BJ (cell line): ENCODE measurements at regions not wholly inside any gene's neighbourhood (a gene's known extent, or its start where the extent isn't known, plus 50 kb on each side); places are given as distances from the start of the nearest gene placed in this dataset.

Source experiments
- CTCF ChIA-PET: fragments of 350-600 bp; formaldehyde crosslinking; extraction: SDS; loops from one replicate; lab custom pipeline; 2021; ENCODE audit warnings: antibody characterized with exemption, inconsistent platforms; lab: Yijun Ruan, JAX
- POLR2A ChIA-PET: fragments of 300-600 bp; sonication (Branson Sonifier 250); formaldehyde crosslinking; extraction: SDS; loops from one replicate; lab custom pipeline; 2021; ENCODE audit warnings: antibody characterized with exemption; lab: Charles Lee
- DNase-seq: peaks from one replicate; pipeline ENCODE4 v3.0.0-alpha.2; 2011; ENCODE audit warnings: low read depth
- H3K27me3 ChIP-seq: 2 replicates; pipeline ENCODE4 v1.6.0; 2011; ENCODE audit warnings: low read length; ENCODE audit not compliant: control insufficient read depth, insufficient read depth
- H3K36me3 ChIP-seq: 2 replicates; pipeline ENCODE4 v1.5.1; 2011; ENCODE audit warnings: low read length; ENCODE audit not compliant: control insufficient read depth, insufficient read depth
- H3K4me3 ChIP-seq: 2 replicates; pipeline ENCODE4 v1.5.1; 2011; ENCODE audit warnings: low read depth, mild to moderate bottlenecking, control low read depth, low read length
- CTCF ChIP-seq: IDR thresholded peaks from 2 replicates; pipeline ENCODE4 v1.5.1; 2011; ENCODE audit warnings: low read depth, mild to moderate bottlenecking, control low read depth, inconsistent platforms, low read length, moderate library complexity; ENCODE audit not compliant: insufficient read depth

GRCh38 chr7:67525588-67525987 lies 529.0 kb downstream of the TYW1 start:
- CTCF ChIA-PET = no interaction called here
- Histone ChIP-seq H3K4me3 (no peak overlapping the region), H3K36me3 (no peaks in the 10 kb centered on the region), H3K27me3 (no peaks in the 10 kb centered on the region)
- POLR2A ChIA-PET = no interaction called here
- TF ChIP-seq CTCF = no peak
- DNase-seq = no peak

- ChIA-PET CTCF (no interaction called here), POLR2A (no interaction called here)
- no peak for TF ChIP-seq CTCF
- no peaks in the 10 kb centered on the region for H3K27me3 ChIP-seq
- no peak for DNase-seq
- no peaks in the 10 kb centered on the region for H3K36me3 ChIP-seq
- H3K4me3 ChIP-seq = no peak overlapping the region
Measured at GRCh38 chr7:67535241-67535989, 538.8 kb downstream of the TYW1 start.

- TF ChIP-seq CTCF = no peak
- no peaks in the 10 kb centered on the region for H3K27me3 ChIP-seq
- no peaks in the 10 kb centered on the region for H3K36me3 ChIP-seq
- ChIA-PET CTCF (no interaction called here), POLR2A (no interaction called here)
- DNase-seq = no peak
- H3K4me3 ChIP-seq = no peak overlapping the region
Measured at GRCh38 chr7:67542916-67543315, 546.3 kb downstream of the TYW1 start.

GRCh38 chr7:67547183-67547907 lies 550.7 kb downstream of the TYW1 start:
- ChIA-PET CTCF (no interaction called here), POLR2A (no interaction called here)

More at GRCh38 chr7:67547183-67547907, 550.7 kb downstream of the TYW1 start:
- no peaks in the 10 kb centered on the region for H3K27me3 ChIP-seq
- no peak for DNase-seq
- H3K4me3 ChIP-seq = no peak overlapping the region
- TF ChIP-seq CTCF = no peak
- no peaks in the 10 kb centered on the region for H3K36me3 ChIP-seq
